ENCODE measurements at regions not wholly inside any gene's neighbourhood (a gene's known extent, or its start where the extent isn't known, plus 50 kb on each side); places are given as distances from the start of the nearest gene placed in this dataset.

DNA sequence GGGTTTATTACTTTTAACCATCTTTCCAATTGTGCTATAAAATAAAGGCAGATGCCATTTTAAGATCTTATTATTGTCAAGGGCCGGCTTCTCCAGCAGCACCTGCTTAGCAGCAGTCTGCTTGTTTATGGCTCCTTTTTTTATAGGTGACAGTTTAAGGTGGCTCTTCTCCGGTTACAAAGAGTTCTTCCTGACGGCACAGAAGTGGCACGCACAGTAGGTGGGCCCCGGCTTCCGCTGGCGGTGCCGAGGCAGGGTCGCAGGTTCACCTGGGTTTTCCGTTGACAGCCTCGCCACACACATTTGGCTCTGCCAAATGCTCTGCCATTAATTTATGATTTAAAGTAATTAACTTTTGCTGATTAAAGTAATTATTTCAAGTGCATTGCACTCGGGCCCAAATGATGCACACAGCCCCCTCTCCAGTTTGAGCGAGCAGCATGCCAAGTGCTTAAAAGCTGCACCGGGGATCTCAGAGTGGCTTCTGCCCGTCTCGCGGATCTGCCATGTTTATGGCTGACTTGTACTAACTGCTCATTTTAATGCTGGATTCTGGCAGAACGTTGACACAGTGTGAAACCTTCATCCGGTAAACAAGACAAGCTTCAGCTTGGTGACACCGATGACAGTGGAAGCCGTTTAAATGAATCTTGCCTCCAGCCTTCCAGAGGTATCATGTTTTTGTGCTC lies 355.1 kb upstream of the MKI67 start:
- CTCF ChIA-PET (ENCODE audit: low intra/inter-chr PET ratio), result no interaction called here
- BruUV-seq (replicated peaks), result no TSS peak
- H4K20me1 ChIP-seq (replicated peaks; ENCODE audit: control insufficient read depth, insufficient read depth, low read length), result no peaks in the 10 kb centered on the region
- no peak overlapping the region for H3K27ac ChIP-seq (ENCODE audit: extremely low read depth, low read depth, low read length)
- H3K27me3 ChIP-seq (ENCODE audit: control insufficient read depth in 2 of 2, insufficient read depth in 2 of 2, low read length in 2 of 2), result peaks cover 15 to 43% of the 10 kb centered on the region in 2 experiments; a peak in 3 of 5 replicates
- H3K9me1 ChIP-seq (ENCODE audit: control insufficient read depth, insufficient read depth, low read length), result no peaks in the 10 kb centered on the region
- H2AFZ ChIP-seq (ENCODE audit: low read depth, low read length), result no peak overlapping the region
- FAIRE-seq (no peak), DNase-seq (ENCODE audit: extremely low read depth in 1 of 4, low spot score in 3 of 4) (no peak), ATAC-seq (no peak)
- 4% methylated on average over 14 of the region's 21 CpGs for WGBS (ENCODE audit: insufficient coverage, low coverage, missing lambda C conversion rate)
- in situ Hi-C loops (cut with MboI) (no loop called here), intact Hi-C loops (cut with micrococcal nuclease) (no loop called here)
- POLR2A ChIA-PET, result interaction anchor here (0.7 kb wide), 1 partner anchor 1649 kb away, joined by 3 read pairs; no protein-coding TSS in a partner anchor
- no peaks in the 10 kb centered on the region for H3K79me2 ChIP-seq (ENCODE audit: control insufficient read depth, insufficient read depth, low read length)
- H3K4me1 ChIP-seq (replicated peaks in 1 of 2; ENCODE audit: control insufficient read depth in 2 of 2, insufficient read depth in 2 of 2, low read length in 2 of 2), result no peaks in the 10 kb centered on the region
- no peak overlapping the region for H3K4me2 ChIP-seq (ENCODE audit: insufficient read depth, low read length)
- H3K4me3 ChIP-seq, result no peak overlapping the region
- H3K9me3 ChIP-seq (replicated peaks; ENCODE audit: control insufficient read depth, insufficient read depth, low read depth, low read length), result no peaks in the 10 kb centered on the region
- no peaks in the 10 kb centered on the region for H3K36me3 ChIP-seq (ENCODE audit: control insufficient read depth, insufficient read depth, low read length)
- no peak overlapping the region for H3K9ac ChIP-seq (ENCODE audit: insufficient read depth in 1 of 2, low read depth in 2 of 2, low read length in 2 of 2)
- TF ChIP-seq, protein P1, sequence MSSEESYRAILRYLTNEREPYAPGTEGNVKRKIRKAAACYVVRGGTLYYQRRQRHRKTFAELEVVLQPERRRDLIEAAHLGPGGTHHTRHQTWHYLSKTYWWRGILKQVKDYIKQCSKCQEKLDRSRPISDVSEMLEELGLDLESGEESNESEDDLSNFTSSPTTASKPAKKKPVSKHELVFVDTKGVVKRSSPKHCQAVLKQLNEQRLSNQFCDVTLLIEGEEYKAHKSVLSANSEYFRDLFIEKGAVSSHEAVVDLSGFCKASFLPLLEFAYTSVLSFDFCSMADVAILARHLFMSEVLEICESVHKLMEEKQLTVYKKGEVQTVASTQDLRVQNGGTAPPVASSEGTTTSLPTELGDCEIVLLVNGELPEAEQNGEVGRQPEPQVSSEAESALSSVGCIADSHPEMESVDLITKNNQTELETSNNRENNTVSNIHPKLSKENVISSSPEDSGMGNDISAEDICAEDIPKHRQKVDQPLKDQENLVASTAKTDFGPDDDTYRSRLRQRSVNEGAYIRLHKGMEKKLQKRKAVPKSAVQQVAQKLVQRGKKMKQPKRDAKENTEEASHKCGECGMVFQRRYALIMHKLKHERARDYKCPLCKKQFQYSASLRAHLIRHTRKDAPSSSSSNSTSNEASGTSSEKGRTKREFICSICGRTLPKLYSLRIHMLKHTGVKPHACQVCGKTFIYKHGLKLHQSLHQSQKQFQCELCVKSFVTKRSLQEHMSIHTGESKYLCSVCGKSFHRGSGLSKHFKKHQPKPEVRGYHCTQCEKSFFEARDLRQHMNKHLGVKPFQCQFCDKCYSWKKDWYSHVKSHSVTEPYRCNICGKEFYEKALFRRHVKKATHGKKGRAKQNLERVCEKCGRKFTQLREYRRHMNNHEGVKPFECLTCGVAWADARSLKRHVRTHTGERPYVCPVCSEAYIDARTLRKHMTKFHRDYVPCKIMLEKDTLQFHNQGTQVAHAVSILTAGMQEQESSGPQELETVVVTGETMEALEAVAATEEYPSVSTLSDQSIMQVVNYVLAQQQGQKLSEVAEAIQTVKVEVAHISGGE (CRISPR knock-in tag; IDR thresholded peaks at IDR 0.05), result no peak
- TF ChIP-seq POLR2AphosphoS2 (IDR thresholded peaks at IDR 0.05; ENCODE audit: low read length) (no peak), ZKSCAN3 (CRISPR knock-in tag; IDR thresholded peaks at IDR 0.05) (no peak), SAFB2 (IDR thresholded peaks at IDR 0.05; ENCODE audit: borderline replicate concordance, low read depth, low read length, severe bottlenecking) (no peak), ZNF436 (CRISPR knock-in tag; IDR thresholded peaks at IDR 0.05) (no peak), ESRRB (CRISPR knock-in tag; IDR thresholded peaks at IDR 0.05; ENCODE audit: borderline replicate concordance) (no peak), CEBPG (CRISPR knock-in tag; IDR thresholded peaks at IDR 0.05) (no peak), CEBPG (tag; conservative IDR thresholded peaks at IDR 0.05 in 1 of 2, IDR thresholded peaks at IDR 0.05 in 1 of 2) (no peak), ZBTB1 (CRISPR knock-in tag; IDR thresholded peaks at IDR 0.05; ENCODE audit: borderline replicate concordance, low read depth) (no peak), ZFPM2 (CRISPR knock-in tag; IDR thresholded peaks at IDR 0.05) (no peak), MAFG (tag; conservative IDR thresholded peaks at IDR 0.05) (no peak), BRD4 (IDR thresholded peaks at IDR 0.05) (no peak)
- TF ChIP-seq, protein P2, sequence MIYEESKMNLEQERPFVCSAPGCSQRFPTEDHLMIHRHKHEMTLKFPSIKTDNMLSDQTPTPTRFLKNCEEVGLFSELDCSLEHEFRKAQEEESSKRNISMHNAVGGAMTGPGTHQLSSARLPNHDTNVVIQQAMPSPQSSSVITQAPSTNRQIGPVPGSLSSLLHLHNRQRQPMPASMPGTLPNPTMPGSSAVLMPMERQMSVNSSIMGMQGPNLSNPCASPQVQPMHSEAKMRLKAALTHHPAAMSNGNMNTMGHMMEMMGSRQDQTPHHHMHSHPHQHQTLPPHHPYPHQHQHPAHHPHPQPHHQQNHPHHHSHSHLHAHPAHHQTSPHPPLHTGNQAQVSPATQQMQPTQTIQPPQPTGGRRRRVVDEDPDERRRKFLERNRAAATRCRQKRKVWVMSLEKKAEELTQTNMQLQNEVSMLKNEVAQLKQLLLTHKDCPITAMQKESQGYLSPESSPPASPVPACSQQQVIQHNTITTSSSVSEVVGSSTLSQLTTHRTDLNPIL (CRISPR knock-in tag; IDR thresholded peaks at IDR 0.05), result no peak
- TF ChIP-seq, protein P3, sequence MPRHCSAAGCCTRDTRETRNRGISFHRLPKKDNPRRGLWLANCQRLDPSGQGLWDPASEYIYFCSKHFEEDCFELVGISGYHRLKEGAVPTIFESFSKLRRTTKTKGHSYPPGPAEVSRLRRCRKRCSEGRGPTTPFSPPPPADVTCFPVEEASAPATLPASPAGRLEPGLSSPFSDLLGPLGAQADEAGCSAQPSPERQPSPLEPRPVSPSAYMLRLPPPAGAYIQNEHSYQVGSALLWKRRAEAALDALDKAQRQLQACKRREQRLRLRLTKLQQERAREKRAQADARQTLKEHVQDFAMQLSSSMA (CRISPR knock-in tag; IDR thresholded peaks at IDR 0.05), result no peak

All from K562 (cell line).